Thyroid gland (tissue), 4 donors: ENCODE measurements at regions not wholly inside any gene's neighbourhood (a gene's known extent, or its start where the extent isn't known, plus 50 kb on each side); places are given as distances from the start of the nearest gene placed in this dataset.

ENCODE experiments used
- POLR2A ChIP-seq, 2 donors: fragments of 450-650 bp; IDR thresholded peaks; one replicate each; pipeline ENCODE4 v1.6.1; 2017; ENCODE audit warnings: antibody characterized with exemption in 2 of 2, mild to moderate bottlenecking in 2 of 2, moderate library complexity in 1 of 2
- TF ChIP-seq, protein P1 (sequence below), 6 experiments: fragments of 200-600 bp in 3 of 6; fragments of 450-650 bp in 3 of 6; sonication (generic) in 3 of 6; IDR thresholded peaks; one replicate each; pipeline ENCODE4 v1.5.1; 2016 to 2019; ENCODE audit warnings: antibody characterized with exemption in 6 of 6, mild to moderate bottlenecking in 2 of 6, inconsistent platforms in 1 of 6, moderate library complexity in 1 of 6

DNA sequence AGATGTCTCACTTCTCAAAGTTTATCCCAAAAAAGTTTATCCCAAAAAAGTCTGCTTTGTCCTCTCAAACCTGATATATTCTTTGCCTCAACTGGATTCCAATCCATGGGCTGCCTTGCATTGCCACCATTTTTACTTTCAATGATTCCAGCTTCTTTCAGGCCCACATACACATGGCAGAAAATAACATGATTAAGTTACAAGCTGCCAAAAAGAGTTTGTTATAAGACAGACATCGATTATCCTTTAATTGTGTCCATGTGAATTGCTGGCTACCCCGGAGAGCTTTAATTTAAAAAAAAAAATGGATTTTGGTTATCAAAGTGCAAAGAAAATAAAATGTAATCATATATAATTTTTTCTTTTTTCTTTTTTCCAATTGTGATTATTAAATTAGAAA is 819.6 kb upstream of the SORCS1 start:
- TF ChIP-seq, protein P1, sequence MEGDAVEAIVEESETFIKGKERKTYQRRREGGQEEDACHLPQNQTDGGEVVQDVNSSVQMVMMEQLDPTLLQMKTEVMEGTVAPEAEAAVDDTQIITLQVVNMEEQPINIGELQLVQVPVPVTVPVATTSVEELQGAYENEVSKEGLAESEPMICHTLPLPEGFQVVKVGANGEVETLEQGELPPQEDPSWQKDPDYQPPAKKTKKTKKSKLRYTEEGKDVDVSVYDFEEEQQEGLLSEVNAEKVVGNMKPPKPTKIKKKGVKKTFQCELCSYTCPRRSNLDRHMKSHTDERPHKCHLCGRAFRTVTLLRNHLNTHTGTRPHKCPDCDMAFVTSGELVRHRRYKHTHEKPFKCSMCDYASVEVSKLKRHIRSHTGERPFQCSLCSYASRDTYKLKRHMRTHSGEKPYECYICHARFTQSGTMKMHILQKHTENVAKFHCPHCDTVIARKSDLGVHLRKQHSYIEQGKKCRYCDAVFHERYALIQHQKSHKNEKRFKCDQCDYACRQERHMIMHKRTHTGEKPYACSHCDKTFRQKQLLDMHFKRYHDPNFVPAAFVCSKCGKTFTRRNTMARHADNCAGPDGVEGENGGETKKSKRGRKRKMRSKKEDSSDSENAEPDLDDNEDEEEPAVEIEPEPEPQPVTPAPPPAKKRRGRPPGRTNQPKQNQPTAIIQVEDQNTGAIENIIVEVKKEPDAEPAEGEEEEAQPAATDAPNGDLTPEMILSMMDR (IDR thresholded peaks at IDR 0.05), result no peak
- TF ChIP-seq POLR2A (IDR thresholded peaks at IDR 0.05), result no peak
